GM19395 (cell line): ENCODE measurements at regions not wholly inside any gene's neighbourhood (a gene's known extent, or its start where the extent isn't known, plus 50 kb on each side); places are given as distances from the start of the nearest gene placed in this dataset.

ENCODE experiments used
- ATAC-seq: cut with Tn5 transposase; IDR thresholded peaks from one replicate; pipeline ENCODE4 v1.9.1; 2021; ENCODE audit warnings: mild to moderate bottlenecking, moderate library complexity; ENCODE audit not compliant: unreplicated experiment

DNA sequence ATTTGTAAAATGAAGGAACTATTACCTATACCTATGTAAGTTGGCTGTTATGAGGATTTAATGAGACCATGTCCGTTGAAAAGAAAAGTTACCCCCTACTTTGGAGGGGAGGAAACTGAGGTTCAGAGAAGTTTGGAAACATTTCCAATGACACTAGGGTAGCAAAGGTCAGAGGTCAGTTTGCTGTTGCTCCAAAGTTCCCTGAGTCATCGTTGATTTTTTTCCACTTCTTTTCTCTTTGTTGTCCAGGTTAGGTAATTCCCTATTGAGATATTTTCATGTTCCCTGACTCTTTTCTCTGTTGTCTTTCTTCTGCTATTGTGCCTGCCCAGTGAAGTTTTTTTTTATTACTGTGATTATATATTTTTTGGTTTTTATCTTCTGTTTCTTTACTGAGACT is 213.8 kb upstream of the C1orf174 start:
- ATAC-seq, result no peak

GRCh38 chr1:4115191-4115900 is 215.3 kb upstream of the C1orf174 start:
- ATAC-seq, result no peak

GRCh38 chr1:4117196-4117595 is 217.1 kb upstream of the C1orf174 start:
- ATAC-seq, result no peak

- no peak for ATAC-seq
These were observed 218.9 kb upstream of the C1orf174 start for GRCh38 chr1:4118746-4119515.

GRCh38 chr1:4119516-4120220 is 219.6 kb upstream of the C1orf174 start:
- no peak for ATAC-seq

DNA sequence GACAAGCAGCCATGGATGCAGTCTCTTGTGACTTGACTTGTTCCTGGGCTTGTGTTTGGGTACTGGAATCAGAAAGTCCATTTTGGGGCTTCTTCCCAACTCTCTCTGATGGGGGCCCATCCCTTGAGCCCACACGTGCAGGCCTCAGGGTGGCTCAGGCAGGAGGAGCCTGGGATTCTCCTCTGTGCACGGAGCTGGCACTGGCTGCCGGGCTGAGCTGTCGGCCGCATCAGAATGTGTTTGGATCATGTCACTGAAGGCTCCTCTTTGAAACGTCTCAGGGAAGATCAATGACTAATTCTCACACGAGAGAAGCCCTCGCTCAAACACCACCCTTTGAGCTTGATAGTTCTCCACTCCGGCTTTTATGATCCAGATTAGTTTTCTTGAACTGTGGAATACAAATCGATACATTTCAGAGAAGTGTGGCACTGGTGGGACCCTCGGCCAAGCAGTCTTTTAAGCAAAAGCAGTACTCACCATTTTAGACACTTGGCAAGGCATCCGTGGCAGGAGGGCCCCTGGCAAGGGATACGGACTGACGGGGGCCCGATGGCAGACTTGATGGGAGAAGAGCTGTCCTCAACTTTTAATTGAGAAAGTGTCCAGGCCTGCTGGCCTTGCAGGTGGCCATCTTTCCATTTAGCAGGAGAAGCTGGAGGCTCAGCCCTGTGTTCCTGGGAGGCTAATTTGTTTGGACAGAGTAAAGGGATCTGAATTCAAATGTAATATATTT is 220.7 kb upstream of the C1orf174 start:
- ATAC-seq, result no peak

DNA sequence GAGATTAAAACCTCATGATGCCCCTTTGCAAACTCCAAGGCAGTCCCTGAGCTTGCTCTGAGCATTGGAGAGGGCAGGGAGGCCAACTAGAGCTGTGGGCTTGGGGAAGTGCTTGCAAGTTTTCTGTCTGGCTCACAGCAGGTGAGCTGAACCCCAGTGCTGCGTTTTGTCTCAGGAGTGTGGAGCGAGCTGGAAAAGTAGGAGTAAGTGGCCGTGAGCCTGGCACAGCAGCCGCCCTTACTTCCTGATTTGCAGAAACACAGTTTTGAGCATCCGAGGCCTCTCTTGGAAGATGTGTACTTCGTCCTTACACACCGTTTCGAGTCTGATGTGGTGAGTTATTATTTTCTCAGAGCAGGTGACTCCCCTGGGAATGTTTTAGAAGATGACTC is 221.2 kb upstream of the C1orf174 start:
- ATAC-seq, result no peak

DNA sequence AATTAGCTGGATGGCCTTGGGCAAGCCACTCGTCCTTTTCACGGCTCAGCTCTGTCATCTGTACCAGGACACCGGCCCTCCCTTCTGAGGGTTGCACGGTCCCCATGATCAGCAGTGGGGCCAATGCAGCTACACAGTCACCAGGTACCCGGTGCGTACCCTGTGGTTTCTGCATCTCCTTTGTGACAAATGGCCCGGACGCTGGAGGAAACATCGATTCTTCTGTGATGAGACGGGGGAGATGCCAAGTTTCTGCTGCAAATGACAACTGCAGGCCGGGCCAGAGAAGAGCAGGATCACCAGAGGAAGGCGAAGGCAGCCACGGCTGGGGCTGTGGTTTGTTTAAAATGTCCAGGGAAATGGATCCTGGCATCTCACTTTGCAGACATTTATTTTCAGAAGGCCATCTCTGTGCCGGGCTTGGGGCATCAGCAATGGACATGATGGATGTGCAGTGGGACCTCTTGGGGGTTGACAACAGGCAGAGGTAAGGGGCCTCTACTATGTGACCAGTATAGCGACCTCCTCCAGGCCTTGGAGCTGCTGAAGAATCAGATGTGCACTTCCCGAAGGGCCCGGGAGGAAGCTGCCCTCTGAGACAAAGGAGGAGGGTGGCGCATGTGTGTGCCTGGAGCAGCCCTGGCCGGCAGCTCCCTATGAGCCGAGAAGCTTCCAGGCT is 221.9 kb upstream of the C1orf174 start:
- no peak for ATAC-seq

GRCh38 chr1:4122513-4123160 is 222.6 kb upstream of the C1orf174 start:
- ATAC-seq, result no peak

GRCh38 chr1:4124631-4125145 is 224.6 kb upstream of the C1orf174 start:
- ATAC-seq, result no peak

DNA sequence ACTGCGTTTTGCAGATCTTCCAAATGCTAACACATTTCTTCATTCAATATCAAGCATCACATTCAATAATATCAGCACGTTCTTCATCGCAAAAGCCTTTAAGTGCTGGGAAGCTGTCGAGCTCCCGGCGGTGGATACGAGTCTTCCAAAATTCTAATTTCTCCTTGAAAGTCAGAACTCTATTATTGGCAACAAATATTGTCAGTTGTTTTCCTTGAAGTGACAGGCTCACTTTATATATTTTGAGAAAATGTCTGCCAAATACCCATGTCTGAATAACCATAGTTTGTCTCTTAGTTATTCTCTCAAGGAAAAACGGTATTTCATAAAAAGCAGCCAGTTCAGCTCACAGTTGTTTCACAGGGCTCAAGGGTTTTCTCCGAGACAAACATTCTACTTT is 226.2 kb upstream of the C1orf174 start:
- no peak for ATAC-seq

DNA sequence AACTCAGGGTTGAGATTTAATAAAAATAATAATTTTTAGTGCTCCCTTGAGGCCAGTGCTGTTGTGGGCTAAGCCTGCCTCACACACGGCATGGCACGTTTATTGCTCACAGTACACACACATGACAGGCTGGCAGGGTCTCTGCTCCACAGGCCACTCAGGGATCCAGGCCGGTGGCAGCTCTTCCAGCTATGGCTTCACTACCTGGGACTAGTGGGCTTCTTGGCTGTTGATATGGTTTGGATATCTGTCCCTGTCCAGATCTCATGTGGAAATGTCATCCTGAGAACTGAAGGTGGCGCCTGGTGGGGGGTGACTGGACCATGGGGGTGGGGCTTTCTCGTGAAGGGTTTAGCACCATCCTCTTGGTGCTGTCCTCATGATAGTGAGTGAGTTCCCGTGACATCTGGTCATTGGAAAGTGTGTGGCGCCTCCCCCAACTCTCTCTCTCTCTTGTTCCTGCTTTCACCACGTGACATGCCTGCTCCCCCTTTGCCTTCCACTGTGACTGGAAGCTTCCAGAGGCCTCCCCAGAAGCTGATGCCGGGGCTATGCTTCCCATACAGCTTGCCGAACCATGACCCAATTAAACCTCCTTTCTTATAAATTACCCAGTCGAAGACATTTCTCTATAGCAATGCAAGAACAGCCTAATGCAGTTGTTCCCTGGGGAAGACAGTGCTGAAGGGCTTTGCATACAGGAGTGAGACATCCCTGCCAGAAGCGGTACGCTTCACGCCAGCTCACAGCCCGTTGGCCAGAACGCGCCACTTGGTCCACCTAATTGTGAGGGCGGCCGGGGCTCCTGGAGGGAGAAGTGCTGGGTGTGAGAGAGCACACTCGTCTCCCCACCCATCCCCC is 226.9 kb upstream of the C1orf174 start:
- no peak for ATAC-seq

- ATAC-seq, result no peak
These were observed 227.6 kb upstream of the C1orf174 start for GRCh38 chr1:4127592-4128140.

GRCh38 chr1:4128616-4129015 is 228.5 kb upstream of the C1orf174 start:
- ATAC-seq, result no peak

GRCh38 chr1:4129693-4130092 is 229.6 kb upstream of the C1orf174 start:
- no peak for ATAC-seq

GRCh38 chr1:4130096-4130495 is 230.0 kb upstream of the C1orf174 start:
- ATAC-seq, result no peak

- no peak for ATAC-seq
These were observed 231.7 kb upstream of the C1orf174 start for GRCh38 chr1:4131734-4132133.
